Stimulated activated CD8-positive, alpha-beta memory T cell treated with anti-CD3 and anti-CD28 coated beads, Interleukin-15, amount 100 ng/mL, for 4 hours (primary cell): ENCODE measurements at regions not wholly inside any gene's neighbourhood (a gene's known extent, or its start where the extent isn't known, plus 50 kb on each side); places are given as distances from the start of the nearest gene placed in this dataset.
A peak's percentile ranks its signal among the peaks of the same experiment; 100 is the strongest.
"Not testable (repeated sequence)": the region's sequence is repeated elsewhere in the genome, so short reads cannot be mapped to it uniquely, and the experiment has no call there.

Source experiments
- DNase-seq, 2 donors: peaks; one replicate each; pipeline ENCODE4 v3.0.0-alpha.2; 2020; ENCODE audit warnings: low read depth in 2 of 2

DNA sequence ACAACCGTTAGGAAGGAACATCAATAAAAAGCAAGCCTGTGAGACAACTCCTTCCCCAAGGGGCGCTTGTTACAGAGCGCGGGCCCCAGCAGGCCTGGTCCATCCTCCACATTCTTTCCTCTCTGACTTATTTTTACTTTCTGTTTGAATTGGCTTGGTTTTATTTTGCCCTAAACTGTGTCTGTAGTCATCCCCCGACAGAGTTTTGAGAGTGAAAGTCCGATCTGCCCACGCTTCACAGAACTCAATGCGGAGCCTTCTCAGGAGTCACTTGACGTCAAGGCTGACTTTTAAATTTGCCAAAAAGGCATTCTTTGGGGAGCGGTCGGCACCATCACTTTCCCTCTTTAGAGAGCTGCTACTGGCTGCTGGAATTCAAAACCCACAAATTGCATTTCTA is 150.1 kb upstream of the KLF6 start:
- peak; percentile 27 to 67 for DNase-seq

- no peak for DNase-seq
Observed at GRCh38 chr10:3933733-3934132, 148.7 kb upstream of the KLF6 start.

- no peak for DNase-seq
Observed at GRCh38 chr10:3932597-3933375, 147.8 kb upstream of the KLF6 start.

- no peak for DNase-seq
Observed at GRCh38 chr10:3931901-3932300, 146.9 kb upstream of the KLF6 start.

DNA sequence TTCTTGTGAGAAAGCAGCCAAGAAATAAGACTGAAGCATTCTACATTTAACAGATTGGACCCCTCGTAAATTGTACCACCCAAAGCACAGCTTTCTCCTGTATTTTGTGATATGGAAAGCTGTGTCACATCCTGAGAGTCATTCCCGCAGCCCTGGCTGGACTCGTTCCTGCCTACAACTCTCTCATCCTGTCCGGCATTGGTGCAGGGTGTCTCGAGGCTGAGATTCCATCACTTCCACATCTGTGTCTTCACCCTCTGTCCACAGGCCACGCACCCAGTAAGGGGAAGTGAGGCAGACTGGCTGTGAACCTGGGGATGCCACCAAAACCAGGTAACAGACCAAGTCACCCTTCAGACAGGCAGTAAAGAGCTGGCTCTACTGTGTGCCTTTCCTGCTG is 146.2 kb upstream of the KLF6 start:
- no peak for DNase-seq

- no peak for DNase-seq
Observed at GRCh38 chr10:3928569-3928968, 143.6 kb upstream of the KLF6 start.

- DNase-seq = no peak
Observed at GRCh38 chr10:3928078-3928477, 143.1 kb upstream of the KLF6 start.

- DNase-seq = no peak
Observed at GRCh38 chr10:3926675-3927525, 141.9 kb upstream of the KLF6 start.

DNA sequence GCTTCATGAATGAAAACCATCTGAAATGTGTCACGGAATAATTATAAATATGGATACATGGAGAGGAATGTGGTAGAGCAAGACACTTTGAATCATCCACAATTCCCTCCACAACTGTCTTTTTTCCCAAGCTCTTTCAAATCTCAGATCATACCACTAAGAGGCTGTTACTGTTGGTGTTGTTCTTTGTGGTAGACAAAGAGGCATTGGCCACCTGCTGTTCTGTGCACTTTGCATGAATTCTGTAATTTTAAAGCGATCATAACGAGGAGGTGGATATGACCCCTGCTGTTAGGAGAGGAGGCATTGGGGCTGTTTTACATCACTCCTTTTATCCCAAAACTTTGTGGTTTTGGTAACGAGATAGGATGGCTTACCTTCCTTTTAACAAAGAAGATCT is 141.2 kb upstream of the KLF6 start:
- DNase-seq = no peak

DNA sequence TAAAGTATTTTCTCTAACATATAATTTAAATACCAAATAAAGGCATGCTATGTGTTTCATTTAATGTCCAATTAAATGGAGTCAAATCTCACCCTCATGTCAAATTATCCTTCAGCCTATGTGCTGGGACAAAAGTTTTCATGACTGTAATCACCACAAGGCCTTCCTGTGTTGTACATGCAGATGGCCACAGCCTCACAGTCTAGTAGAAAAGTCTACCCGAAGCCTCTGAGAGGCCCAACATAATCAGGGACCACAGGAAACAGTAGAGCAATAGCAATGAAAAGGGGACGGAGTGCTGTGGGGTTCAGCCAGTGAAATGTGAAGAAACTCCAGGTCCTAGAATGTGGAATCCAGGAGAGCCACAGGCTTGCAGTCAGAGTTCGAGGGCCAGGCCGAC is 140.2 kb upstream of the KLF6 start:
- no peak for DNase-seq

GRCh38 chr10:3924344-3924743 is 139.3 kb upstream of the KLF6 start:
- DNase-seq = no peak

DNA sequence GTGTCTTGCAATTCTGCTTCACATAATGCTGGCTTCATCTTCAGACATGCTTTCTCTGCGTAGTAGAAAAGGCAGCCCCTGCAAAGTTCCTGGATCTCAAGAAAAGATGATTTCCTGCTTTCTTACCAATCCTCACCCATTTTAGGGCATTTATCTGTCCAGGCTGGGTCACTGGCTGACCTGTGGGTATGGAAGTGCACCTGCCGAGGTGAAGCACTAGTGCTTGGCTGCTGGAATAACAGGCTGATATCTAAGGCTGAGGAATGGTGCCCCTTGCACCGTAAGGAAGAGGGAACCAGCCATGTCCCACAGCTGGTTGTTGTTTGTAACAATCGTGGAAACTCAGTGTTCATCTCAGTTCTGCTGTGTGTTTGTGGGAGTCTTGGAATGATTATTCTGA is 138.0 kb upstream of the KLF6 start:
- DNase-seq = no peak

DNA sequence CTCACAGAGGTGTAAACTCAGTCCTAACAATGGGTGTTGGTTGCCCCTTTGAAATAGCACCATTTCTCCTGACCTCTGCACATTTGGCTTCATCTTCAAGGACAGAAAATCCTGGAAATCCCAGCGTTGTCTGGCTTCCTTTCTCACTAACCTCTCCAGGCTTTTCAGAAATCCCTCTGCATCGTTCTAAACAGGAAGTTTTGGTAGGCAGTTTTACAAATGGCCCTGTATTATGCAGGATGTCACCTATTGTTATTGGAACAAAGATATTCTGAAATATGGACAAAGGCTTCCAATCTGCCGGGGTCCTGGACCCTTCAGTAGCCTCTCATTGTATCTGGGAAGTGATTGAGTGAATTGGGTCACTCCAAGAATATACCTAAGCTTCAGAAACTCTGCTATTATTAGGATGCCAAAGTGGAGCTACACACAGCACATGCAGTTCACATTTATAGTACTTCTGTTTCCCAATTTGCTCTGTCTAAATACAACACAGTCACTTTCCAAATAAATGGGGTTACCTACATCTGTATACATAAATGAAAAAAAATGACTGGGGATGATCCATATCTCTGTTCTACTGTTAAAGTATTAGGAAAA is 134.8 kb upstream of the KLF6 start:
- DNase-seq = no peak

DNA sequence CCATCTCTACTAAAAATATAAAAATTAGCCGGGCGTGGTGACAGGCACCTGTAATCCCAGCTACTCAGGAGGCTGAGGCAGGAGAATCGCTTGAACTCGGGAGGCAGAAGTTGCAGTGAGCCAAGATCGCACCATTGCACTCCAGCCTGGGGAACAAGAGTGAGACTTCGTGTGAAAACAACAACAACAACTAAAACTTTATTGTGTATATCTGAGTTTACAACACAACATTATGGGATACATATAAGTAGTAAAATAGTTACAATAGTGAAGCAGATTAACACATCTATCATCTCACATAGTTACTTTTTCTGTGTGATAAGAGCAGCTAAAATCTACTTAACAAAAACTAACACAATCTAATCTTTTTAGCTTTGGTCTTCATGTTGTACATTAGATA is 132.4 kb upstream of the KLF6 start:
- not testable (repeated sequence) for DNase-seq

DNA sequence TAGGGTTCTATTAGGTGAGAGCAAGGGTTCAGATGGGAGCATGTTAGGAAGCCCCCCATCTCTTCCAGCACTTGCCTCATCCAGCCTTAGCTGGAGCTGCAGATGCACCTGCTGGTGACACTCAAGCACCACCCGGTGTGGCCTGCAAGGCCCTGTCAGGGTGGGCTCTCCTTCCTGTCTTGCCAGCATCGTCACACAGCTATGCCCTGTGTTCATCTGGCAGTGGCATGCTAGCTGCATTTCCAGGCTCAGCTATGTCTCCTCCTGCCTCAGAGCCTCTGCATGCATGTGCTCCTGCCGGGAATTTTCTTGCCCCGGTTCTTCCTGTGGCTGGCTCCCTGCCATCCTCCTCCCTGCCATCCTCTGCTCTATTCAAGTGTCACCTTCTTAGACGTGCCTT is 129.7 kb upstream of the KLF6 start:
- no peak for DNase-seq

GRCh38 chr10:3911713-3912442 is 126.9 kb upstream of the KLF6 start:
- DNase-seq = no peak

DNA sequence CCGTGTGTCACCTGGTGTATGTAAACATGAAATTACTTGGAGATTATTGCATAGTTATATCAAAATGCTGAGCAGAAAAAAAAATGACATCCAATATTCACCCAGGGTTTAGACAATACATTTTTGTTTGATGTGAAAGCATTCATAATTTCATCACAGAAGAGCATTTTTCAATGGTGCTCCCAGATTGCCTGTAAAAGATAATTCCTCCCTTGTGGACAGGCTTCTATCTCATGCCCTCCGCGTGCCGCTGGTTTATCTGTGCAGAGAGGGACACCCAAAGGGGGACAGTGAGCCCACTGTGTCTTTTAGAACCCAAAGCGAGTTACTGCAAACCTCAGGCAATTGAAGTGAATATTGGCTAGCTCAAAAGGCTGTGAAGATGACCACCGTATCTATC is 126.2 kb upstream of the KLF6 start:
- no peak for DNase-seq

DNA sequence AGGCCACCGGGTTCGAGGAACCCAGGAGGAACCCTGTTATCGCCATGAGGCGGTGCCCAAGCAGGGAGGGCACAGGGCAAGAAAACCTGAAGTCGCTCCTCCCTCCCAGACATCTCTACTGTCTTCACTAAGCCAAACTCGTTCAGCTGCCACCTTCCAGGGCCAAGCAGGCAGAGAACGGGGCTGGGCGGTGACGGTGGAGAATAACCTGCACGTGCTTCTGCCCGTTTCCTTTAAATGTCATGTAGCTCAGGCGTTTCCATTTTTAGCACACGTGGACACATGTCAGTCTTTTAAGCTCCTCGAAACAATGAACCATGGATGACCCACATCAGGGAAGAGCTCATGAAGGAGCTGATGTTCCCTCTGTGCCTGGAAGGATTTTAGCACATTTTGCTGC is 124.3 kb upstream of the KLF6 start:
- DNase-seq = no peak

DNA sequence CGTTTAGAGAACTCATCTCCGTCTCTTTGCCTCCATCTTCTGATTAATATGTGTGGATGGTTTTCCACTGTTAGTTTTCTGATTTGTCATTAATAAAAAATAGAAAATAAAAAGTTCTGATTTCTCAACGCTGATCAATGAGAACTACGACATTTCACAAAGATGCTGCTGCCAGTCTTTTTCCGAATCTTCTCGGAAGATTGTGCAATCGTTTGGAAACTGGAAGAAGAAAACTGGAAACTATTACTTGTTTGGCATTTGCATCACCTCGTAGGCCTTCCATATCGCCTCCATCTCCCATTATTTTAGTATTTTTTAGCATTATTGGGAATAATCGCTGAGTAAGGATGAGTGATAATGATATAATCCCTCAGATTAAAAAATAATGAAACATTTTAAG is 123.2 kb upstream of the KLF6 start:
- no peak for DNase-seq

DNA sequence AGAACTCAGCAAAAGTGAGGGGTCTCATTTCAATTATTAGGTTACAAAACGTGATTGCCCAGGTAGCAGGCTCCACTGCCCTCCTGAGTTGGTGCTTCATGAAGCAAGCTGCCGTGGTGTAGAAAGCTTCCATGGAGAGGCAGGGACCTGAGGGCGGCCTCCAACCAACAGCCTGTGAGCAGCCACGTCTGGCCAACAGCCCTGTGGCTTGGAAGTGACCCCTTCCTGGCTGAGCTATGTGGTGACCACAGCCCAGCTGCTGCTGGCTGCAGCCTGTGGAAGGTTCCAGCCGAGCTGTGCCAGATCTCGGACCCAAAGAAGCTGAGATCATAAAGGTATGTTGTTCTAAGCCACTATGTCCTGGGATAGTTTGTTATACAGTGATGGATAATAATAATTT is 122.5 kb upstream of the KLF6 start:
- DNase-seq = no peak

- DNase-seq = no peak
Observed at GRCh38 chr10:3906511-3907111, 121.6 kb upstream of the KLF6 start.
